IMR-90 (cell line): ENCODE measurements at regions not wholly inside any gene's neighbourhood (a gene's known extent, or its start where the extent isn't known, plus 50 kb on each side); places are given as distances from the start of the nearest gene placed in this dataset.

Experiments
- BHLHE40 ChIP-seq: fragments of 150-350 bp; IDR thresholded peaks from 2 replicates; pipeline ENCODE4 v1.6.1; 2016; ENCODE audit warnings: mild to moderate bottlenecking, low read depth, low read length
- CEBPB ChIP-seq: IDR thresholded peaks from 2 replicates; pipeline ENCODE4 v1.6.1; 2012; ENCODE audit warnings: low read depth, low read length, improper control_type of control experiment
- CHD1 ChIP-seq: IDR thresholded peaks from 2 replicates; pipeline ENCODE4 v1.6.1; 2012; ENCODE audit warnings: low read depth, low read length, improper control_type of control experiment
- CTCF ChIP-seq: conservative IDR thresholded peaks from 2 replicates; pipeline ENCODE4 v1.5.1; 2012; ENCODE audit warnings: mild to moderate bottlenecking, low read depth, low read length, improper control_type of control experiment
- FOS ChIP-seq: fragments of 150-350 bp; IDR thresholded peaks from 2 replicates; pipeline ENCODE4 v1.6.1; 2016; ENCODE audit warnings: low read depth, low read length
- MAFK ChIP-seq: IDR thresholded peaks from 2 replicates; pipeline ENCODE4 v1.6.1; 2012; ENCODE audit warnings: low read depth, low read length, improper control_type of control experiment
- MAZ ChIP-seq: IDR thresholded peaks from 2 replicates; pipeline ENCODE4 v1.6.1; 2012; ENCODE audit warnings: low read depth, mild to moderate bottlenecking, low read length, improper control_type of control experiment, moderate library complexity, borderline replicate concordance
- MXI1 ChIP-seq: IDR thresholded peaks from 2 replicates; pipeline ENCODE4 v1.6.1; 2012; ENCODE audit warnings: low read depth, mild to moderate bottlenecking, low read length, moderate library complexity, borderline replicate concordance
- POLR2A ChIP-seq: IDR thresholded peaks from 2 replicates; pipeline ENCODE4 v1.6.1; 2012; ENCODE audit warnings: mild to moderate bottlenecking, low read depth, low read length
- RAD21 ChIP-seq: IDR thresholded peaks from 2 replicates; pipeline ENCODE4 v1.6.1; 2012; ENCODE audit warnings: low read length, improper control_type of control experiment
- RCOR1 ChIP-seq: IDR thresholded peaks from 2 replicates; pipeline ENCODE4 v1.6.1; 2012; ENCODE audit warnings: mild to moderate bottlenecking, low read length, improper control_type of control experiment; ENCODE audit not compliant: insufficient replicate concordance
- RFX5 ChIP-seq: IDR thresholded peaks from 2 replicates; pipeline ENCODE4 v1.8.0; 2012; ENCODE audit warnings: low read depth, mild to moderate bottlenecking, low read length, moderate library complexity
- SMC3 ChIP-seq: fragments of 150-350 bp; IDR thresholded peaks from 2 replicates; pipeline ENCODE4 v1.6.1; 2016; ENCODE audit warnings: low read depth, mild to moderate bottlenecking, antibody characterized with exemption, low read length, moderate library complexity
- USF2 ChIP-seq: fragments of 150-350 bp; IDR thresholded peaks from 2 replicates; pipeline ENCODE4 v1.6.1; 2017; ENCODE audit warnings: mild to moderate bottlenecking, antibody characterized with exemption, low read length, low read depth

DNA sequence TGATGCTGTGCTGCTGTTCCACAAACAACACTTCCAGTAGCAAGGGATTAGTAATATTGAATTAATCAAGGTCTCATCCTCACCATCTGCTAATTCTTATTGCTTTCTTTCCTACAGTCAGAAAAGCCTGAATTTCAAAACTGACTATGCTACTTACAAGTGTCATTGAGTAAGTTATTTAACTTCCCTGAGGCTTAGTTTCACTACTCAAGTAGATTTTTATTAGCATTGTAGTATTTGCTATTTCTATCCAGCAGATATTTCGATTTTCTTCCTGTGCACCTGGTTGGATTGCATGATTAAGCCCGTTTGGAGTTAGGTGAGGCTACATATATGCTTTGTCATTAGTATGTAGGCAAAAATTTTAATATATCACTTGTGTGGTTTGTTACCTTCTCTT lies 591.5 kb downstream of the TRHDE start:
- TF ChIP-seq CEBPB (no peak), POLR2A (no peak), CTCF (no peak), SMC3 (no peak), MAFK (no peak), RFX5 (no peak), MAZ (no peak), MXI1 (no peak), USF2 (no peak), BHLHE40 (no peak), FOS (no peak), RAD21 (no peak), RCOR1 (no peak), CHD1 (no peak)
